GM19395 (cell line): ENCODE measurements at regions not wholly inside any gene's neighbourhood (a gene's known extent, or its start where the extent isn't known, plus 50 kb on each side); places are given as distances from the start of the nearest gene placed in this dataset.

Experiments
- ATAC-seq: cut with Tn5 transposase; IDR thresholded peaks from one replicate; pipeline ENCODE4 v1.9.1; 2021; ENCODE audit warnings: mild to moderate bottlenecking, moderate library complexity; ENCODE audit not compliant: unreplicated experiment

DNA sequence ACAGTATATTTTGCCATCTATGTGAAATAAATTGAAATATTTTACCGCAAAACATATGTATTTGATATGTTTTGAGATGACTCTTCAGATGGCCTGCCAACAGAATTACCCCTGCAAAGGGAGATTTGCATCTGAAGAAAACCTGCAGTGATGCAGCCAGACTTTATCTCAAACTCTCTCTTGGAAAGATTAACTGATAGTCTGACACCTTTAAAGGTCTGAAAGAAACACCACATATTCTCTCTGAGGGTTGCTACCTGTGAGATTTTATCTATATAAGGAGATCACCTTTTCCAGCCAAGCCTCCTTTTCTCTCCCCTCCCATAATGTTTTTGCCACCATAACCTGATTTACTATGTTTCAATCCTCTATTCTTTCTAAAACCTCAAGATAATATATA, 1106.3 kb upstream of the IGFBP7 start:
- no peak for ATAC-seq

DNA sequence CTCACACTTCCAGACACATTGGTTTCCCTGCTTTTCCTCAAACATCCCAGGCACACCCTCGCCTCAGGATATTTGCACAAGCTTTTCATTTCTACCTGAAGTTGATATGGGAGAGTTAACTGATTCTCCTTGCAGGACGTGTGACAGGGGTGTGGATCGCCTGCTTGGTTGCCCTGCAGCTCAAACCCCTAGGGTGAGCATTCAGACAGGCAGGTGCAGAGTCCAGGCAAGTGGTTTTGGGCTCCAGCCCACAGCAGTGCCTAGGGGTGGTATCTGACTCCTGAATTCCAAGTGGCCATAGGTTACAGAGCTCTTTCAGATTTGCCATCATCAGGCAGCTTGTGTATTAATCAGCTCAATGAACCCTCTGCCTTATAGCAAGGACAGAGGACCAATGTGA, 1104.2 kb upstream of the IGFBP7 start:
- ATAC-seq = no peak

GRCh38 chr4:58209551-58209950, 1099.4 kb upstream of the IGFBP7 start:
- ATAC-seq = no peak

GRCh38 chr4:58209001-58209400, 1098.8 kb upstream of the IGFBP7 start:
- no peak for ATAC-seq

DNA sequence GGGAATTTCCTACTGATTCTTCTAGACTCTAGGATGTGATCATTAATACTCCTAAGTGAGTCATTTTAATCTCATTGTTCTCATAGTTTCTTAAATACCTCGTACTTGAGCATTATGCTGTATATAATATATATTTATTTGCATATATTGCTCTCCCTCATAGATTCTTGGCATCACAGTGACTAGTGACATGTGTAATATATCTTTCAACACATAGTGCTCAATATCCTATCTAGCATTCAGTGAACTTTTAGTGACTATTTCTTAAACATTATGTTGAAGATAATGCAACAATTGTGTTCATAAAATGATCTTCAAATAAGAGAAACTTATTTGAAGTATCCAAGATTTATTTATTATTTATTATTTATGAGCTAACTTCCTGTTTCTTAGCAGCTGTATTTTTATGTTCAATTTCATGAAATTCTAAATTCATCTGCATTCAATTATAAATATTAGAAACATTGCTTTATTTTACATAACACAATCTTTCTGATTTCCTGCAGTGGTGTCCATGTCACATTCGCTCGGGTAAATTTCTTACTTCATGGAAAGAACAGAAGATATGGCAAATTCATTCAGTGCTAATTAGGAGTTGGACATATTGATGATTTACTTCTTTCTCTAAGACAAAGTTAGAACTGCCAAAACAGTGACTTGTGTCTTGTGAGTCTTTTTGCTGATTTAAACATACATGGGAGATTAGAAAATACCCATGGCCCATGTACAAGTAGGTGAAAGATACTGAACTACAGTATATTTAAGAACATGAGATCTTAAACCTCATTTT, 1095.5 kb upstream of the IGFBP7 start:
- ATAC-seq = no peak

DNA sequence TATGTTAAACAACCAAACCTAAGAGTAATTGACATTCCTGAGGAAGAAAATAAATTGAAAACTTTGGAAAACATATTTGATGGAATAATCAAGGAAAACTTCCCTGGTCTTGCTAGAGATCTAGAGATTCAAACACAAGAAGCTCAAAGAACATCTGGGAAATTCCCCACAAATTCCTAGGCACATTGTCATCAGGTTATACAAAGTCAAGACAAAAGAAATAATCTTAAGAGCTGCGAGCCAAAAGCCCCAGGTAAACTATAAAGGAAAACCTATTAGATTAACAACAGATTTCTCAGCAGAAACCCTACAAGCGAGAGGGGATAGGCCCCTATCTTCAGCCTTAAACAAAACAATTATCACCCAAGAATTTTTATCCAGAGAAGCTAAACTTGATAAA, 1082.0 kb upstream of the IGFBP7 start:
- no peak for ATAC-seq

DNA sequence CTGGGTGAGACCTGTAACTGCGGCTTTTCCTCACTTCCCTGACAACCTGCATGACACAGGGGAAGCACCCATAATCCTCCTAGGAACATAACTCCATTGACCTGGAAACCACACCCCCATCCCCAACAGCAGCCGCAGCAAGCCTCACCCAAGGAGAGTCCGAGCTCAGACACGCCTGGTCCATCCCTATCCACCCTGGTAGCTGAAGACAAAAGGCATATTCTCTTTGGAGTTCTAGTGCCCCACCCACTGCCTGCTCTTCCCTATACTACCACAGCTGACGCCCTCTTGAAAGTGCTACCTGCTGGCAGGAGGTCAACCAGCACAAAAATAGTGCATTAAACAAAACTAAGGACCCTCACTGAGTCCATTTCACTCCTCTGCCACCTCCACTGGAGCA, 1080.9 kb upstream of the IGFBP7 start:
- no peak for ATAC-seq

- no peak for ATAC-seq
Observed at GRCh38 chr4:58188316-58188715, 1078.1 kb upstream of the IGFBP7 start.

- no peak for ATAC-seq
Observed at GRCh38 chr4:58175024-58175423, 1064.8 kb upstream of the IGFBP7 start.

DNA sequence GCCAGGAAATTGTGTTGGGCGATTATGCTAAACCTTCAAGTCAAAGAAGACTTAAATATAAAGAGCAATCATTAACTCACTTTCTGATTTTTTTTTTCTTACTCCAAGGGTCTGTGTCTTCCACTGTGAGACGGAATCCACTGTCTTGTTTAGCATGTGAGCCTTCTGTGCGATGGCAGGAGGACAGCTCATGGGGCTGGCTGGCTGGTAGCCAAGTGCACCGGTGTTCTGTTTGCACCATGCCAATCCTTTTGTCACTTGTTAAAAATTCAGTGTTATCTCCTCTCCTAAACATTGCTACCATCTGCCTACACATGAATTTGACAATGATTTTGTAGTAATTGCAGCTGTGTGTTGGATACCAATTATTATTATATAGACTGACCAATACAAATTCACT, 1056.3 kb upstream of the IGFBP7 start:
- no peak for ATAC-seq

GRCh38 chr4:58163156-58163555, 1053.0 kb upstream of the IGFBP7 start:
- no peak for ATAC-seq

DNA sequence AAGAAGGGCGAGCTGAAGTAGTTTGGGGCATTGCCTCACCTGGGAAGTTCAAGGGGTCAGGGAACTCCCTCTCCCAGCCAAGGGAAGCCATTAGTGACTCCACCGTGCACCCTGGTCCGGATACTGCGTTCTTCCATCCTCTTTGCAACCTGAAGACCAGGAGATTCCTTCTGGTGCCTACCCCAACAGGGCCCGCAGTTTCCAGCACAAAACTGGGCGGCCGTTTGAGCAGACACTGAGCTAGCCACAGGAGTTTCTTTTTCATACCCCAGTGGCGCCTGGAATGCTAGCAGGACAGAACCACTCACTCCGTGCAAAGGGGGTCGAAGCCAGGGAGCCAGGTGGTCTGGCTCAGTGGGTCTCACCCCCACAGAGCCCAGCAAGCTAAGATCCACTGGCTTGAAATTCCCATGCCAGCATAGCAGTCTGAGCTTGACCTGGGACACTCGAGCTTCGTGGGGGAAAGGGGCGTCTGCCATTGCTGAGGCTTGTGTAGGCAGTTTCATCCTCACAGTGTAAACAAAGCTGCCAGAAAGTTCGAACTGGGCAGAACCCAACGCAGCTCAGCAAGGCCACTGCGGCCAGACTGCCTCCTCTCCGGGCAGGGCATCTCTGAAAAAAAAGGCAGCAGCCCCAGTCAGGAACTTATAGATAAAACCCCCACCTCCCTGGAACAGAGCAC, 1039.4 kb upstream of the IGFBP7 start:
- ATAC-seq = no peak

DNA sequence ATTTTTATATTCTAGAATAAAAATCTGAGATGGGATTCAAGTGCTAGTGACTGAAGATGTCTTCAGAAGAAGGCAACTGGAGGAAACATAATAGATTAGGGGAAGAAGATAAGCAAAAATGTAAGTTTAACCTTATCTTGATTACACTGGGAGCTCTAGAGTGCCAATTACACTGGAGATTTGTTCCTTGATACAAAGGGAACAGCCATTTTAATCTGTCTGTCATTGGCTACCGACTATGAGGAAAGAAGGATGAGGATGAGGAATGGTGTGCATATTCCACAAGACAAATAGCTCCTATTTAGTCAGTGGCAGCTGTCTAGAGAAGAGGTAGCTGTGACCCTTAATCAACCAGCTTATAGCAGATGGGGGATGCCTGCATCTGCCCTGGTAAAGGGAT, 1034.5 kb upstream of the IGFBP7 start:
- ATAC-seq = no peak

- no peak for ATAC-seq
Observed at GRCh38 chr4:58138786-58139668, 1028.8 kb upstream of the IGFBP7 start.

DNA sequence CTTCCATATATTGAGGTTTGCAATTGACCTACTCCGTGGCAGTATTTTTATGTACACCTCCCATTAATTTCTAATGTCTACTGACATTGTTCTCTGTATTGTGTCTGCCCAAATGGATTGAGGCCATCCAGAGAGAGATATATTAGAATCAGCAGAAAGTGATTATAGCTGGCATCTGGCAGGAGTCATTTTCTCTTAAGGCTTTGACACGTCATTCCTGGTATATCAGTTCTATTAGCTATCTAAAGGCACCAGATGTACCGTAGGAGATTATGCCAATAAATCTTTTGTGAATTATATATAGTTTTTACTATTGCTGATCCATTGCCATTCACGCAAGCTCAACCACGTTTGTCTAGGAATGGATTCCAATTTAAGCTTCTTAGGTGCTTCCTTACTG, 1026.4 kb upstream of the IGFBP7 start:
- no peak for ATAC-seq

DNA sequence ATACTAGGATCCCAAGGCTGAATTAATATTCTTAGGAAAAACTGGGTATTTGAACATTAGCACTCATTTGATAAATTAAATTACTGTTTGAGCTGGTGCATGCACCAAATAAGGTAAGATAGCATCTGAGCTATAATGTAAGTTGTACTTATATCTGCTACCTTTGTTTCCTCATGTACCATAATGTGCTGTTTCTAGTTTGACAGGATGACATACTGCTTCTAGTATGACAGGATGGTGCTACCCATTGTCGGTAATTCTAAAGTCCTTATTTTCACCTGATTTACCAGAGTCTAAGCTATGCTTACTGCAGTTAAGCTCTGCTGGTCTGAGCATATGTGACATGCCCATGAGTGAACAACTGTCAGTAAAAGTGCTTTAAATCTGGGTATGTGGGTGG, 1017.5 kb upstream of the IGFBP7 start:
- ATAC-seq = no peak

DNA sequence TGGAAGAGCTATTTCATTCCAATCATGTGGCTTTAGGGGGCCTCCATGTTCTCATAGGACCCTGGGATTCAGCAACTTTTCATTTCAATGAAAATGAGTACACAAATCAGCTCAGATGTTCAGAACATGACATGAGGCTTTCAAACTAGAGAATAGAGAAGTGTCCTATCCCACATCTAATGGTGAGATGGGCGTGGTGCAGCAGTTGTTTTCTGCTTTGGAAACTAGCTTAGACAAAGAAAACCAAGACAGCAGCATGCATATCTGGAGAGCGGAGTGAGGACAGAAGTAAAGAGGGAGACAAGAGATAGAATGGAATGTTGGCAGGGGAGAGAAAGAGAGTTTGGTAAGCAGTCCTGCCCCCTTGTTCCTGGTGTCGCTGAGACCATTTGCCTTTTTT, 1009.1 kb upstream of the IGFBP7 start:
- no peak for ATAC-seq

DNA sequence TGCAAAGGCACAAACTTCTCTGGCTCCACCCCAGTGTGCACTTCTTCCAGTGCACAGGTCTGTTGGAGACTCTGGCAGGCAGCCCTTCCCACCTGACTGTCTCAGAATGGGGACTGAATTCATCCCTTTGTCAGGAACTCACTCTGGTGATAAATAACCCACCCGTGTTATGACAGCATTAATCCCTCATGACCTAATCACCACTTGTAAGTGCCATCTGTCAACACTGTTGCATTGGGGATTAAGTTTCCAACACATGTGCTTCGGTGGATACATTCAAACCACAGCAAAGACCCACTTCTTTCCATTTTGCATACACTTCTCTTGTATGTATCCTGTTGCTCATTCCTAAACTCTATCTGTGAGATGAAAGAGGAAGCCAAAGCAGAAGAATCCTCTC, 1002.9 kb upstream of the IGFBP7 start:
- no peak for ATAC-seq

- no peak for ATAC-seq
Observed at GRCh38 chr4:58111818-58112217, 1001.6 kb upstream of the IGFBP7 start.

GRCh38 chr4:58093352-58093751, 983.2 kb upstream of the IGFBP7 start:
- no peak for ATAC-seq

DNA sequence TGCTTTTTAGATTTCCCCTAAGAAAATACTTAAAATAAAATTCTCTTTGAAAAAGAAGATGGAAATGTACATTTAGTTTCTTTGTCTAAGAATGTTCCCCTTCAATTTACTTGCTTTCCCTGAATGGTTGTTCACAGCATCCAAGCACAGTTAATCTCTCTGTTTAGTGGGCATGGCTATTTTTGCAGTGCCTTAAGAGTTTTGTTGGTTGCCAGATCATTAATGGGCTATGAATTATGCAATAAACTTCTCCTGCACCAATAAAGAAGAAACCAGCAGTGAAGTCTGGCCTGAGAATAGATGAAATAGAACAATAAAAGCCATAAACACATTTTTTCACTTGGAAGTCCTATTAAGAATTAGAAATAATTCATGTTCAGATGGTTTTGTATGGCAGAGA, 980.4 kb upstream of the IGFBP7 start:
- ATAC-seq = no peak

DNA sequence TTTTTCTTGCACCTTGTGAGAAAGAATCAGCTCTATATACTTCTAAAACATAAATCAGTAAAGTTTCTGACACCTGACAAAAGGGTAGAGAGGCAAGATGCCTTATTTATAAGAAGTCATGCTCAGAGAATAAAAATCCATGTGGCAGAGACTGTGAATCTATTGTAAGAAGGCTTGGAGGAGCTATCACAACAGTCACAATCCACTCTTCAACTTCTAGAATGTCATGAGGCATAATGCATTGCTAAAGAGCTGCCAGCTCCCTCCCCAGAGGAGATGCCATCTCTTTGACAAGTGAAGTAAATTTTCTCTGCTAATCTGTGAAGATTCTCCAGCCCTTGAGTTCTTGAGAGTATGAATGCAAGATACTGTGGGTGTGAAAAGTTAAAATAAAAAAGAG, 971.2 kb upstream of the IGFBP7 start:
- no peak for ATAC-seq
